ENCODE measurements at regions not wholly inside any gene's neighbourhood (a gene's known extent, or its start where the extent isn't known, plus 50 kb on each side); places are given as distances from the start of the nearest gene placed in this dataset.

GRCh38 chr7:117929237-117929636 is 56.0 kb upstream of the CTTNBP2 start:
- intact Hi-C loops (cut with DNase I, micrococcal nuclease), result no loop called here
- ATAC-seq, result no peak
- no peak overlapping the region for H3K4me3 ChIP-seq

GRCh38 chr7:117931314-117931713 is 58.1 kb upstream of the CTTNBP2 start:
- TF ChIP-seq CTCF (IDR thresholded peaks at IDR 0.05), result no peak
- H3K4me1 ChIP-seq (ENCODE audit: low read depth), result no peaks in the 10 kb centered on the region
- intact Hi-C loops (cut with DNase I, micrococcal nuclease), result no loop called here
- H3K36me3 ChIP-seq (ENCODE audit: low read depth), result no peaks in the 10 kb centered on the region
- no peaks in the 10 kb centered on the region for H3K9me3 ChIP-seq
- DNase-seq (no peak), ATAC-seq (no peak)
- no peak overlapping the region for H3K4me3 ChIP-seq

More at GRCh38 chr7:117929237-117929636, 56.0 kb upstream of the CTTNBP2 start:
- DNase-seq, result no peak
- H3K9me3 ChIP-seq, result no peaks in the 10 kb centered on the region
- no peaks in the 10 kb centered on the region for H3K36me3 ChIP-seq (ENCODE audit: low read depth)
- no peaks in the 10 kb centered on the region for H3K4me1 ChIP-seq (ENCODE audit: low read depth)
- no peak for TF ChIP-seq CTCF (IDR thresholded peaks at IDR 0.05)

- ATAC-seq (no peak), DNase-seq (no peak)
- no peak for TF ChIP-seq CTCF (IDR thresholded peaks at IDR 0.05)
- Histone ChIP-seq H3K36me3 (ENCODE audit: low read depth) (no peaks in the 10 kb centered on the region), H3K4me1 (ENCODE audit: low read depth) (no peaks in the 10 kb centered on the region), H3K9me3 (no peaks in the 10 kb centered on the region), H3K4me3 (no peak overlapping the region)
- intact Hi-C loops (cut with DNase I, micrococcal nuclease), result no loop called here
These were observed 64.0 kb upstream of the CTTNBP2 start for GRCh38 chr7:117937049-117937752.

- Histone ChIP-seq H3K9me3 (no peaks in the 10 kb centered on the region), H3K36me3 (ENCODE audit: low read depth) (no peaks in the 10 kb centered on the region), H3K4me3 (no peak overlapping the region), H3K4me1 (ENCODE audit: low read depth) (no peaks in the 10 kb centered on the region)
- no peak for ATAC-seq
- intact Hi-C loops (cut with DNase I, micrococcal nuclease), result no loop called here
- no peak for TF ChIP-seq CTCF (IDR thresholded peaks at IDR 0.05)
- DNase-seq, result no peak
These were observed 64.7 kb upstream of the CTTNBP2 start for GRCh38 chr7:117937753-117938483.

- intact Hi-C loops (cut with DNase I, micrococcal nuclease), result no loop called here
- DNase-seq, result no peak
- Histone ChIP-seq H3K4me3 (no peak overlapping the region), H3K9me3 (no peaks in the 10 kb centered on the region), H3K36me3 (ENCODE audit: low read depth) (no peaks in the 10 kb centered on the region), H3K4me1 (ENCODE audit: low read depth) (no peaks in the 10 kb centered on the region)
- TF ChIP-seq CTCF (IDR thresholded peaks at IDR 0.05), result no peak
- no peak for ATAC-seq
These were observed 68.0 kb upstream of the CTTNBP2 start for GRCh38 chr7:117941138-117941810.
